CD8-positive, alpha-beta memory T cell (primary cell): ENCODE measurements at regions not wholly inside any gene's neighbourhood (a gene's known extent, or its start where the extent isn't known, plus 50 kb on each side); places are given as distances from the start of the nearest gene placed in this dataset.
"Not testable (repeated sequence)": the region's sequence is repeated elsewhere in the genome, so short reads cannot be mapped to it uniquely, and the experiment has no call there.

Source experiments
- CTCF ChIA-PET: fragments of 350-600 bp; sonication (Branson Sonifier 250); formaldehyde crosslinking; loops from one replicate; lab custom pipeline; 2021; ENCODE audit warnings: antibody characterized with exemption; lab: Charles Lee
- POLR2A ChIA-PET: fragments of 350-600 bp; sonication (Branson Sonifier 250); formaldehyde crosslinking; loops from one replicate; lab custom pipeline; 2021; ENCODE audit warnings: antibody characterized with exemption; lab: Charles Lee
- DNase-seq, 5 donors: peaks; one replicate each; pipeline versions ENCODE4 v3.0.0 to v3.0.0-alpha.2; 2020 to 2022; ENCODE audit warnings: mixed read lengths in 1 of 5
- H3K27ac ChIP-seq: one replicate; pipeline ENCODE4 v1.7.0; 2013; ENCODE audit warnings: low read depth, mild to moderate bottlenecking, low read length, moderate library complexity
- H3K27me3 ChIP-seq: 2 replicates; pipeline ENCODE4 v1.7.0; 2013; ENCODE audit warnings: low read length, mild to moderate bottlenecking; ENCODE audit not compliant: insufficient read depth, poor library complexity, severe bottlenecking
- H3K36me3 ChIP-seq: 2 replicates; pipeline ENCODE4 v1.7.0; 2013; ENCODE audit warnings: mild to moderate bottlenecking, low read length, moderate library complexity; ENCODE audit not compliant: insufficient read depth
- H3K4me1 ChIP-seq: 2 replicates; pipeline ENCODE4 v1.7.0; 2013; ENCODE audit warnings: mild to moderate bottlenecking, low read length, moderate library complexity; ENCODE audit not compliant: insufficient read depth
- H3K4me3 ChIP-seq: 2 replicates; pipeline ENCODE4 v1.7.0; 2013; ENCODE audit warnings: mild to moderate bottlenecking, low read length
- H3K9me3 ChIP-seq: 2 replicates; pipeline ENCODE4 v1.7.0; 2013; ENCODE audit warnings: mild to moderate bottlenecking, low read length
- H3K27ac Mint-ChIP-seq, 8 donors: one replicate each; pipeline ENCODE4 v1.8.0; 2020 to 2021; ENCODE audit warnings: mixed read lengths in 8 of 8, mild to moderate bottlenecking in 6 of 8, inconsistent platforms in 3 of 8, moderate library complexity in 3 of 8
- H3K27me3 Mint-ChIP-seq, 2 donors: one replicate each; pipeline ENCODE4 v1.8.0; 2020 to 2021; ENCODE audit warnings: mixed read lengths in 2 of 2, mild to moderate bottlenecking in 1 of 2, moderate library complexity in 1 of 2
- H3K36me3 Mint-ChIP-seq, 3 donors: one replicate each; pipeline ENCODE4 v1.8.0; 2020 to 2021; ENCODE audit warnings: mixed read lengths in 3 of 3, inconsistent platforms in 1 of 3, mild to moderate bottlenecking in 1 of 3
- H3K4me1 Mint-ChIP-seq, 3 donors: one replicate each; pipeline ENCODE4 v1.8.0; 2020 to 2021; ENCODE audit warnings: mixed read lengths in 3 of 3, inconsistent platforms in 1 of 3, mild to moderate bottlenecking in 1 of 3
- H3K4me3 Mint-ChIP-seq, 7 donors: one replicate each; pipeline ENCODE4 v1.8.0; 2020 to 2021; ENCODE audit warnings: mixed read lengths in 7 of 7, mild to moderate bottlenecking in 6 of 7, moderate library complexity in 4 of 7, inconsistent platforms in 2 of 7
- H3K9me3 Mint-ChIP-seq, 5 donors: one replicate each; pipeline ENCODE4 v1.8.0; 2020 to 2022; ENCODE audit warnings: mixed read lengths in 5 of 5, mild to moderate bottlenecking in 3 of 5, moderate library complexity in 2 of 5, inconsistent platforms in 1 of 5

GRCh38 chr12:126049501-126049900 is 984.3 kb downstream of the AACS start:
- H3K27ac ChIP-seq, POLR2A ChIA-PET, H3K4me3 ChIP-seq, H3K4me1 ChIP-seq, H3K27me3 ChIP-seq, H3K27me3 Mint-ChIP-seq, DNase-seq, H3K9me3 ChIP-seq, H3K36me3 ChIP-seq, H3K4me1 Mint-ChIP-seq, H3K36me3 Mint-ChIP-seq, H3K27ac Mint-ChIP-seq, CTCF ChIA-PET, H3K4me3 Mint-ChIP-seq: not testable (repeated sequence)
- H3K9me3 Mint-ChIP-seq: peaks cover 4 to 19% (median 5%) of the 10 kb centered on the region in 5 donors

DNA sequence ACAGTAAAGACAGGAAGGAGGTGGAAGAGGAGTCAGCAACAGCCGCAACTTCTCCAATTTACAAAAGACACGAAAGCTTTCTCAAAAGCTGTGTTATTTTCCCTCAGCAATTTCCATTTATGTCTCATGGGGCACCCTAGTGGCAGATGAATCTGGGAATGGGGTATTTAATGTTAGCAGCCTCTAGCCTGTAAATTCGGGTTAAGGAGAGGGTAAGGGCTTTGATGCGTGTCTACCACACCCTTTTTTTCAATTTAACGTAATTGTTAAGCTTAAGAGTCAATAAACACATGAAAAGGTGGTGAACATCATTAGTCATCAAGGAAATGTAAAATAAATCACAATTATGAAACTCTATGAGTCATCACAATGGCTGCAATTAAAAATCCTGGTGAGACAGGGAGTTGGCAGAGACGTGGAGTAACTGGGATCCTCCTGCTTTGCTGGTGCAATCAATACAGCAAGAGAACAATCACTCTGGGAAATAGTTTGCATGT is 986.4 kb downstream of the AACS start:
- ChIA-PET POLR2A (no interaction called here), CTCF (no interaction called here)
- Mint-ChIP-seq H3K4me3 (no peak overlapping the region), H3K9me3 (peaks cover 0 to 19% (median 3%) of the 10 kb centered on the region in 5 donors), H3K4me1 (no peaks in the 10 kb centered on the region), H3K27me3 (no peaks in the 10 kb centered on the region), H3K36me3 (no peaks in the 10 kb centered on the region), H3K27ac (no peak overlapping the region)
- no peaks in the 10 kb centered on the region for H3K36me3 ChIP-seq
- no peak for DNase-seq
- H3K27ac ChIP-seq: no peak overlapping the region
- no peak overlapping the region for H3K4me3 ChIP-seq
- no peaks in the 10 kb centered on the region for H3K4me1 ChIP-seq
- H3K9me3 ChIP-seq: no peaks in the 10 kb centered on the region
- H3K27me3 ChIP-seq: no peaks in the 10 kb centered on the region

- Mint-ChIP-seq H3K27me3 (no peaks in the 10 kb centered on the region), H3K4me3 (no peak overlapping the region), H3K9me3 (peaks cover 0 to 9% (median 2%) of the 10 kb centered on the region in 5 donors), H3K36me3 (no peaks in the 10 kb centered on the region), H3K27ac (no peak overlapping the region), H3K4me1 (no peaks in the 10 kb centered on the region)
- ChIA-PET CTCF (no interaction called here), POLR2A (no interaction called here)
- H3K9me3 ChIP-seq: no peaks in the 10 kb centered on the region
- no peaks in the 10 kb centered on the region for H3K4me1 ChIP-seq
- DNase-seq: no peak
- H3K4me3 ChIP-seq: no peak overlapping the region
- no peaks in the 10 kb centered on the region for H3K27me3 ChIP-seq
- no peak overlapping the region for H3K27ac ChIP-seq
- H3K36me3 ChIP-seq: no peaks in the 10 kb centered on the region
Observed at GRCh38 chr12:126055521-126055920, 990.3 kb downstream of the AACS start.

DNA sequence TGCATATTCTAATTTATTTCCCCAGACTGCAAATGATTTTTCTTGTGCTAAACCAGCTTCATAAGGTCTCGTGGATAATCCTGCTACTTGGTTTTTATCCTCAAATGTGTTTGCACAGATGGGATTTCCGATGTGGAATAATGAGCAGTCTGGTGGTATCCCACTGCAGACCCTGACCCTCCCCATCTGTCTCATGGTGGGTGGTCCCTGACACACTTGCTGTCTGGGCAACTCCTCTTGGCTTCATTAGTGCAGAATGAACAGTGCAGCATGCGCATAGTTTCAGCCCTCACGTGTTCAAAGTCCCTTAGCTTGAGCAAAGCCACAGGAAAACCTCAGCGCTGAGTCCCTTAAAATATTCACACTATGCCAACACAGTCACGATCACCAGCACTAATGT is 996.5 kb downstream of the AACS start:
- Mint-ChIP-seq H3K36me3 (no peaks in the 10 kb centered on the region), H3K27me3 (no peaks in the 10 kb centered on the region), H3K9me3 (peaks cover 0 to 5% (median 0%) of the 10 kb centered on the region in 5 donors), H3K27ac (no peak overlapping the region), H3K4me1 (no peaks in the 10 kb centered on the region), H3K4me3 (no peak overlapping the region)
- H3K36me3 ChIP-seq: no peaks in the 10 kb centered on the region
- no peaks in the 10 kb centered on the region for H3K9me3 ChIP-seq
- POLR2A ChIA-PET: no interaction called here
- CTCF ChIA-PET: no interaction called here
- no peak overlapping the region for H3K27ac ChIP-seq
- no peaks in the 10 kb centered on the region for H3K27me3 ChIP-seq
- no peaks in the 10 kb centered on the region for H3K4me1 ChIP-seq
- H3K4me3 ChIP-seq: no peak overlapping the region
- no peak for DNase-seq

DNA sequence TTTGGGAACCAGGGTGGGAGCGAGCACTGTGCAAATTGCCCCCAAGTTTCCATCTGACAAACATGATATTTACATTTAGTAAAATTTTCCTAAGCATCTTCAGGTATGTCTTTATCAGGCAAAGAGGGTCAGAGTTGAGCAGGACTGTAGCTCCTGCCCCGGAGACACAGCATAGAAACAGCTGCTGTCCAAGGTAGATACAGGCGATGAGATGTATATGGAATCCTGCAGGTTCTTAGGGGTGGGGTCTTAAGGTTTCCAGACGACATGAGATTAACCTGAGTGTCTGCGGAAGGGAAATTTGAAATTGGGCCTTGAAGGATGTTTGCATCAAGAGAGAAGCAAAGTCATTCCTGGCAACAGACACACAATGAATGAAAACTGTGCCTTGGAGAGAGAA is 998.8 kb downstream of the AACS start:
- no peaks in the 10 kb centered on the region for H3K36me3 Mint-ChIP-seq
- Histone ChIP-seq H3K4me3 (no peak overlapping the region), H3K9me3 (no peaks in the 10 kb centered on the region), H3K36me3 (no peaks in the 10 kb centered on the region), H3K4me1 (no peaks in the 10 kb centered on the region), H3K27me3 (no peaks in the 10 kb centered on the region), H3K27ac (no peak overlapping the region)
- H3K4me3 Mint-ChIP-seq: no peak overlapping the region
- H3K27me3 Mint-ChIP-seq: no peaks in the 10 kb centered on the region
- DNase-seq: no peak
- H3K4me1 Mint-ChIP-seq: no peaks in the 10 kb centered on the region
- CTCF ChIA-PET: no interaction called here
- POLR2A ChIA-PET: no interaction called here
- peaks cover 0 to 5% (median 0%) of the 10 kb centered on the region in 5 donors for H3K9me3 Mint-ChIP-seq
- H3K27ac Mint-ChIP-seq: no peak overlapping the region

- no peak overlapping the region for H3K27ac ChIP-seq
- H3K4me3 ChIP-seq: no peak overlapping the region
- no peaks in the 10 kb centered on the region for H3K27me3 ChIP-seq
- no peaks in the 10 kb centered on the region for H3K36me3 ChIP-seq
- Mint-ChIP-seq H3K27ac (no peak overlapping the region), H3K36me3 (no peaks in the 10 kb centered on the region), H3K27me3 (peaks cover 0 to 1% of the 10 kb centered on the region in 2 donors), H3K4me3 (no peak overlapping the region), H3K9me3 (peaks cover 4 to 16% (median 14%) of the 10 kb centered on the region in 5 donors), H3K4me1 (no peaks in the 10 kb centered on the region)
- no peak for DNase-seq
- CTCF ChIA-PET: no interaction called here
- no peaks in the 10 kb centered on the region for H3K4me1 ChIP-seq
- POLR2A ChIA-PET: no interaction called here
- no peaks in the 10 kb centered on the region for H3K9me3 ChIP-seq
Observed at GRCh38 chr12:126067626-126068329, 1002.5 kb downstream of the AACS start.

GRCh38 chr12:126069549-126070165 is 1004.4 kb downstream of the AACS start:
- Mint-ChIP-seq H3K4me3 (no peak overlapping the region), H3K27ac (no peak overlapping the region), H3K27me3 (peaks cover 0 to 1% of the 10 kb centered on the region in 2 donors), H3K36me3 (no peaks in the 10 kb centered on the region), H3K9me3 (peaks cover 7 to 23% (median 11%) of the 10 kb centered on the region in 5 donors), H3K4me1 (no peaks in the 10 kb centered on the region)
- ChIA-PET POLR2A (no interaction called here), CTCF (no interaction called here)
- DNase-seq: no peak
- Histone ChIP-seq H3K9me3 (no peaks in the 10 kb centered on the region), H3K4me3 (no peak overlapping the region), H3K27me3 (no peaks in the 10 kb centered on the region), H3K27ac (no peak overlapping the region), H3K36me3 (no peaks in the 10 kb centered on the region), H3K4me1 (no peaks in the 10 kb centered on the region)

DNA sequence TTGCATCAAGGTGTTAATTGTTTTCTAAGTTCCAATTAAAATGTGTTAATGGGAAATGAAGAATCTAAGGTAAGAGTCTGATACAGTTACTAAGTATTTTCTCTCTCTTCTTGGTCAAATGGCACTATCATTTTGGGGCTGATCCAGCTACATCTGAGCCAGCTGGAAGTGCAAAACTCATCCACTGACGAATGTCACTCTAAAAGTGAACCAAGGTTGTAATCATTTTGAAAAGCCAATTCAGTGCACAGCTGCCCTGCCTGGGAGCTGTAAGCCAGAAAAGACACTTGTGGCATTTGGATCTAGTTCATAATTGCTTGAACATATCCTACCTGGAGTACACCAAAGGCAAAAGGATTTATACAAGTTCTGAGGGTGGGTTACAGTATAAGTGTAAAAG is 1011.3 kb downstream of the AACS start:
- POLR2A ChIA-PET: no interaction called here
- H3K4me1 Mint-ChIP-seq: no peaks in the 10 kb centered on the region
- no peak overlapping the region for H3K4me3 Mint-ChIP-seq
- H3K36me3 ChIP-seq: no peaks in the 10 kb centered on the region
- H3K27ac Mint-ChIP-seq: no peak overlapping the region
- H3K4me1 ChIP-seq: no peaks in the 10 kb centered on the region
- CTCF ChIA-PET: no interaction called here
- H3K27me3 ChIP-seq: no peaks in the 10 kb centered on the region
- H3K27ac ChIP-seq: no peak overlapping the region
- H3K9me3 ChIP-seq: no peaks in the 10 kb centered on the region
- no peaks in the 10 kb centered on the region for H3K27me3 Mint-ChIP-seq
- no peaks in the 10 kb centered on the region for H3K36me3 Mint-ChIP-seq
- no peak for DNase-seq
- peaks cover 0 to 10% (median under 1%) of the 10 kb centered on the region in 5 donors for H3K9me3 Mint-ChIP-seq
- H3K4me3 ChIP-seq: no peak overlapping the region
